GM12878 (cell line): ENCODE measurements at regions not wholly inside any gene's neighbourhood (a gene's known extent, or its start where the extent isn't known, plus 50 kb on each side); places are given as distances from the start of the nearest gene placed in this dataset.

Experiments
- ATAC-seq: fragments of 200-7000 bp; cut with Tn5 transposase; 3 replicates; pipeline ENCODE4 v1.9.1; 2020; ENCODE audit warnings: mild to moderate bottlenecking, moderate library complexity
- BruUV-seq: library from RNA; stranded (reverse); fragments of 400-500 nt; replicated peaks from 2 replicates; lab custom pipeline; 2021; lab: Mats Ljungman, UMichigan
- CTCF ChIA-PET: fragments of 300-600 bp; sonication (Branson Sonifier 250); formaldehyde crosslinking; extraction: SDS; loops from one replicate; lab custom pipeline; 2021; ENCODE audit warnings: inconsistent platforms; lab: Yijun Ruan, JAX
- POLR2A ChIA-PET: fragments of 350-600 bp; formaldehyde crosslinking; extraction: SDS; loops from one replicate; lab custom pipeline; 2021; ENCODE audit warnings: inconsistent platforms; lab: Charles Lee
- RAD21 ChIA-PET: fragments of 300-600 bp; sonication (Branson Sonifier 250); formaldehyde crosslinking; loops from one replicate; lab custom pipeline; 2023; ENCODE audit warnings: antibody characterized with exemption; ENCODE audit not compliant: unreplicated experiment; lab: Charles Lee
- SMC1A ChIA-PET: fragments of 300-600 bp; sonication (Branson Sonifier 250); formaldehyde crosslinking; loops from one replicate; lab custom pipeline; 2023; ENCODE audit not compliant: unreplicated experiment, uncharacterized antibody; lab: Charles Lee
- DNase-seq: peaks from one replicate; pipeline ENCODE4 v3.0.0-alpha.2; 2011; ENCODE audit warnings: low read depth, low spot score
- FAIRE-seq: peaks from 3 replicates; lab custom pipeline; 2011; peaks lifted over from hg19 to GRCh38; lab: Jason Lieb, UNC
- H2AFZ ChIP-seq: 2 replicates; pipeline ENCODE4 v1.6.0; 2011; ENCODE audit warnings: low read depth, low read length, control low read depth; ENCODE audit not compliant: control insufficient read depth
- H3K27ac ChIP-seq: 2 replicates; pipeline ENCODE4 v1.5.1; 2011; ENCODE audit warnings: control low read depth; ENCODE audit not compliant: control insufficient read depth, insufficient read depth
- H3K27me3 ChIP-seq, 2 experiments: replicated peaks in 1 of 2; 2 replicates each; pipeline versions ENCODE4 v1.6.0 to v1.6.1; 2011; ENCODE audit warnings: low read length in 1 of 2; ENCODE audit not compliant: control insufficient read depth in 2 of 2, insufficient read depth in 2 of 2
- H3K36me3 ChIP-seq, 2 experiments: 2 replicates each; pipeline ENCODE4 v1.5.1; 2011; ENCODE audit warnings: low read length in 1 of 2; ENCODE audit not compliant: control insufficient read depth in 2 of 2, insufficient read depth in 2 of 2
- H3K4me1 ChIP-seq: 2 replicates; pipeline ENCODE4 v1.6.1; 2011; ENCODE audit warnings: mild to moderate bottlenecking, low read length, moderate library complexity, mixed read lengths; ENCODE audit not compliant: control insufficient read depth, insufficient read depth
- H3K4me2 ChIP-seq: 2 replicates; pipeline ENCODE4 v1.6.0; 2011; ENCODE audit warnings: control low read depth; ENCODE audit not compliant: control insufficient read depth, insufficient read depth
- H3K4me3 ChIP-seq: fragments of 200-600 bp; sonication (generic); 2 replicates; pipeline ENCODE4 v1.5.1; 2016
- H3K79me2 ChIP-seq: 2 replicates; pipeline ENCODE4 v1.6.0; 2011; ENCODE audit warnings: low read length; ENCODE audit not compliant: control insufficient read depth, insufficient read depth
- H3K9ac ChIP-seq: 2 replicates; pipeline ENCODE4 v1.8.0; 2011; ENCODE audit warnings: low read length, control low read depth, mixed read lengths; ENCODE audit not compliant: control insufficient read depth, insufficient read depth
- H3K9me3 ChIP-seq: replicated peaks from 3 replicates; pipeline ENCODE4 v1.5.1; 2011; ENCODE audit warnings: mild to moderate bottlenecking, low read length; ENCODE audit not compliant: control insufficient read depth, insufficient read depth
- H4K20me1 ChIP-seq: 2 replicates; pipeline ENCODE4 v1.6.0; 2011; ENCODE audit not compliant: control insufficient read depth, insufficient read depth
- DPF2 ChIP-seq: fragments of 450-650 bp; IDR thresholded peaks from 2 replicates; pipeline ENCODE4 v1.6.1; 2017; ENCODE audit warnings: mild to moderate bottlenecking
- EGR1 ChIP-seq, 2 experiments: IDR thresholded peaks; 1 replicate in 1 of 2; 2 replicates in 1 of 2; pipeline ENCODE4 v1.6.1; 2011 to 2012; ENCODE audit warnings: low read depth in 2 of 2, low read length in 2 of 2, borderline replicate concordance in 1 of 2, mild to moderate bottlenecking in 1 of 2, moderate library complexity in 1 of 2
- IRF4 ChIP-seq: IDR thresholded peaks from 2 replicates; pipeline ENCODE4 v1.6.1; 2011; ENCODE audit warnings: low read depth, low read length
- POLR2AphosphoS2 ChIP-seq: IDR thresholded peaks from 2 replicates; pipeline ENCODE4 v1.6.1; 2011; ENCODE audit warnings: low read depth, mild to moderate bottlenecking, low read length, improper control_type of control experiment, moderate library complexity
- RCOR1 ChIP-seq: conservative IDR thresholded peaks from 2 replicates; pipeline ENCODE4 v1.6.1; 2012; ENCODE audit warnings: low read depth, low read length, improper control_type of control experiment
- SMC3 ChIP-seq: IDR thresholded peaks from 2 replicates; pipeline ENCODE4 v1.6.1; 2011; ENCODE audit warnings: low read length, improper control_type of control experiment, borderline replicate concordance
- SP1 ChIP-seq: IDR thresholded peaks from one replicate; pipeline ENCODE4 v1.6.1; 2011; ENCODE audit warnings: low read depth, low read length
- SRF ChIP-seq, 2 experiments: IDR thresholded peaks; 2 replicates each; pipeline ENCODE4 v1.6.1; 2011; ENCODE audit warnings: low read depth in 2 of 2, low read length in 2 of 2, mild to moderate bottlenecking in 1 of 2, moderate library complexity in 1 of 2
- ZBED1 ChIP-seq: IDR thresholded peaks from 2 replicates; pipeline ENCODE4 v1.6.1; 2016; ENCODE audit warnings: borderline replicate concordance
- ZSCAN29 ChIP-seq: fragments of 450-650 bp; IDR thresholded peaks from 2 replicates; pipeline ENCODE4 v1.6.1; 2017; ENCODE audit warnings: mild to moderate bottlenecking, moderate library complexity
- WGBS: methylation state at CpG from one replicate; pipeline ENCODE4 v1.1.6; 2016; ENCODE audit warnings: low lambda C conversion rate; ENCODE audit not compliant: insufficient replicate concordance, insufficient coverage; ENCODE audit errors: missing lambda C conversion rate; 5-methylcytosine and 5-hydroxymethylcytosine counted together
- in situ Hi-C: fragments of 300-500 bp; cut with MboI; formaldehyde crosslinking; loops from 9 replicates; pipeline ENCODE4 v1.14.3; 2018; ENCODE audit warnings: mixed read lengths
- intact Hi-C: fragments of 100-400 bp; cut with micrococcal nuclease; formaldehyde crosslinking; loops from one replicate; pipeline ENCODE4 v1.14.2; 2022; ENCODE audit not compliant: unreplicated experiment
- TF ChIP-seq, protein P1 (sequence below): fragments of 150-350 bp; IDR thresholded peaks from 2 replicates; pipeline ENCODE4 v1.6.1; 2016; ENCODE audit warnings: low read depth, low read length
- TF ChIP-seq, protein P2 (sequence below): fragments of 450-650 bp; IDR thresholded peaks from 2 replicates; pipeline ENCODE4 v1.6.1; 2018; ENCODE audit warnings: mild to moderate bottlenecking, low read depth, moderate library complexity; ENCODE audit not compliant: partially characterized antibody

GRCh38 chr1:178652506-178653490, 72.2 kb upstream of the RALGPS2 start:
- intact Hi-C loops (no loop called here), in situ Hi-C loops (no loop called here)
- Histone ChIP-seq H3K27me3 (no peaks in the 10 kb centered on the region), H3K27ac (no peak overlapping the region), H3K9ac (no peak overlapping the region), H3K9me3 (no peaks in the 10 kb centered on the region), H4K20me1 (no peaks in the 10 kb centered on the region), H3K4me2 (no peak overlapping the region), H2AFZ (no peak overlapping the region), H3K4me1 (peaks cover 3% of the 10 kb centered on the region; the same call in 1 of the 2 replicates), H3K36me3 (no peaks in the 10 kb centered on the region), H3K4me3 (no peak overlapping the region), H3K79me2 (no peaks in the 10 kb centered on the region)
- CTCF ChIA-PET = interaction anchor here (0.6 to 1.6 kb wide), 3 partner anchors 110 to 347 kb away, joined by 3 to 5 read pairs (median 5); no protein-coding TSS in a partner anchor
- ATAC-seq (no peak), FAIRE-seq (no peak), DNase-seq (no peak)
- 66% methylated on average over 8 of the region's 8 CpGs for WGBS
- SMC1A ChIA-PET = interaction anchor here (1.0 to 2.1 kb wide), 7 partner anchors 10 to 98 kb away, joined by 3 to 7 read pairs (median 3); no protein-coding TSS in a partner anchor
- no TSS peak for BruUV-seq
- TF ChIP-seq ZBED1 (no peak), SMC3 (no peak), SRF (IDR thresholded peaks at IDR 0.05; ENCODE audit: low read depth in 2 of 2, low read length in 2 of 2) (no peak), ZSCAN29 (no peak), IRF4 (no peak), EGR1 (IDR thresholded peaks at IDR 0.05; ENCODE audit: borderline replicate concordance in 1 of 2, low read depth in 2 of 2, low read length in 2 of 2) (no peak), RCOR1 (no peak), SP1 (no peak), POLR2AphosphoS2 (no peak), DPF2 (no peak)
- TF ChIP-seq, protein P1, sequence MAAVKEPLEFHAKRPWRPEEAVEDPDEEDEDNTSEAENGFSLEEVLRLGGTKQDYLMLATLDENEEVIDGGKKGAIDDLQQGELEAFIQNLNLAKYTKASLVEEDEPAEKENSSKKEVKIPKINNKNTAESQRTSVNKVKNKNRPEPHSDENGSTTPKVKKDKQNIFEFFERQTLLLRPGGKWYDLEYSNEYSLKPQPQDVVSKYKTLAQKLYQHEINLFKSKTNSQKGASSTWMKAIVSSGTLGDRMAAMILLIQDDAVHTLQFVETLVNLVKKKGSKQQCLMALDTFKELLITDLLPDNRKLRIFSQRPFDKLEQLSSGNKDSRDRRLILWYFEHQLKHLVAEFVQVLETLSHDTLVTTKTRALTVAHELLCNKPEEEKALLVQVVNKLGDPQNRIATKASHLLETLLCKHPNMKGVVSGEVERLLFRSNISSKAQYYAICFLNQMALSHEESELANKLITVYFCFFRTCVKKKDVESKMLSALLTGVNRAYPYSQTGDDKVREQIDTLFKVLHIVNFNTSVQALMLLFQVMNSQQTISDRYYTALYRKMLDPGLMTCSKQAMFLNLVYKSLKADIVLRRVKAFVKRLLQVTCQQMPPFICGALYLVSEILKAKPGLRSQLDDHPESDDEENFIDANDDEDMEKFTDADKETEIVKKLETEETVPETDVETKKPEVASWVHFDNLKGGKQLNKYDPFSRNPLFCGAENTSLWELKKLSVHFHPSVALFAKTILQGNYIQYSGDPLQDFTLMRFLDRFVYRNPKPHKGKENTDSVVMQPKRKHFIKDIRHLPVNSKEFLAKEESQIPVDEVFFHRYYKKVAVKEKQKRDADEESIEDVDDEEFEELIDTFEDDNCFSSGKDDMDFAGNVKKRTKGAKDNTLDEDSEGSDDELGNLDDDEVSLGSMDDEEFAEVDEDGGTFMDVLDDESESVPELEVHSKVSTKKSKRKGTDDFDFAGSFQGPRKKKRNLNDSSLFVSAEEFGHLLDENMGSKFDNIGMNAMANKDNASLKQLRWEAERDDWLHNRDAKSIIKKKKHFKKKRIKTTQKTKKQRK = no peak
- TF ChIP-seq, protein P2, sequence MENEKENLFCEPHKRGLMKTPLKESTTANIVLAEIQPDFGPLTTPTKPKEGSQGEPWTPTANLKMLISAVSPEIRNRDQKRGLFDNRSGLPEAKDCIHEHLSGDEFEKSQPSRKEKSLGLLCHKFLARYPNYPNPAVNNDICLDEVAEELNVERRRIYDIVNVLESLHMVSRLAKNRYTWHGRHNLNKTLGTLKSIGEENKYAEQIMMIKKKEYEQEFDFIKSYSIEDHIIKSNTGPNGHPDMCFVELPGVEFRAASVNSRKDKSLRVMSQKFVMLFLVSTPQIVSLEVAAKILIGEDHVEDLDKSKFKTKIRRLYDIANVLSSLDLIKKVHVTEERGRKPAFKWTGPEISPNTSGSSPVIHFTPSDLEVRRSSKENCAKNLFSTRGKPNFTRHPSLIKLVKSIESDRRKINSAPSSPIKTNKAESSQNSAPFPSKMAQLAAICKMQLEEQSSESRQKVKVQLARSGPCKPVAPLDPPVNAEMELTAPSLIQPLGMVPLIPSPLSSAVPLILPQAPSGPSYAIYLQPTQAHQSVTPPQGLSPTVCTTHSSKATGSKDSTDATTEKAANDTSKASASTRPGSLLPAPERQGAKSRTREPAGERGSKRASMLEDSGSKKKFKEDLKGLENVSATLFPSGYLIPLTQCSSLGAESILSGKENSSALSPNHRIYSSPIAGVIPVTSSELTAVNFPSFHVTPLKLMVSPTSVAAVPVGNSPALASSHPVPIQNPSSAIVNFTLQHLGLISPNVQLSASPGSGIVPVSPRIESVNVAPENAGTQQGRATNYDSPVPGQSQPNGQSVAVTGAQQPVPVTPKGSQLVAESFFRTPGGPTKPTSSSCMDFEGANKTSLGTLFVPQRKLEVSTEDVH = no peak
- RAD21 ChIA-PET = interaction anchor here (0.6 to 1.5 kb wide), 3 partner anchors 25 to 109 kb away, joined by 3 to 5 read pairs (median 4); no protein-coding TSS in a partner anchor
- POLR2A ChIA-PET = interaction anchor here (1.5 kb wide), 1 partner anchor 10 kb away, joined by 3 read pairs; no protein-coding TSS in a partner anchor
